ENCODE measurements at regions not wholly inside any gene's neighbourhood (a gene's known extent, or its start where the extent isn't known, plus 50 kb on each side); places are given as distances from the start of the nearest gene placed in this dataset.
"Not testable (repeated sequence)": the region's sequence is repeated elsewhere in the genome, so short reads cannot be mapped to it uniquely, and the experiment has no call there.

DNA sequence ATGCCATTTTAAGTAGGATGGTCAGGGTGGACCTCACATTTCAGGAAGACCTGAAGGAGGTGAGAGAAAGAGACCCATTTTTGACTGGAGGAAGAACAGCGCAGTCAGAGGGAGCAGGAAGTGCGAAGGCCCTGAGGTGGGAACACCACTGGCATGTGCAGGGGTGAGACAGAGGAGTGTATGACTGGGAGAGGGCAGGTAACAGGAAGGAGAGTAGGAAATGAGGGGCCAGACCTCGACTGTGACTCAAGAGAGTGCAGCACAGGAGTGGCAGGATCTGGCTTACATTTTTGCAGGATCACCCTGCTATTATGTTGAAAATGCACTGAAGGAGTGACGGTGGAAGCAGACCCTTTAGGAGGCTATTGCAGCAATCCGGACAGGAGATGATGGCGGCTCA is 117.7 kb upstream of the CDYL start:
- H3K4me3 ChIP-seq (ENCODE audit: low read depth, low read length) = no peak overlapping the region

DNA sequence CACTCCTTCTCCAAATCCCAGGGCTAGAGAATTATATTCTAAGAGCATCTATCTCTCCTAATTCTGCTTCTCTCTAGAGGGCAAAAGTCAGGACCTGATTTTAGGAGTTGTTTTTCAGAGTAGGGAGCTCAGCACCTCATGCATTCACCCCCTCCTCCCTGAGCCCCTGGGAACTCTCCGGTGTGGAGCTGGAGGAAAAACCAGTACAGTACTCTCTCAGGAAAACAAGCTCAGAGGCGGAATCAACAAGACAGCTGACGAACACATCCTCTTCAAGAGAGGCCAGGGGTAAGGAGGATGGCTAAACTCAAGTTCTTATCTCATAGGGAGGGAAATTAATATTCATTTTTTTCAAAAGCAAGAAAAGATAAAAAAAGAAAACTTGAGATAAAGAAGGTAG is 120.1 kb upstream of the CDYL start:
- H3K4me3 ChIP-seq (ENCODE audit: low read depth, low read length) = no peak overlapping the region

DNA sequence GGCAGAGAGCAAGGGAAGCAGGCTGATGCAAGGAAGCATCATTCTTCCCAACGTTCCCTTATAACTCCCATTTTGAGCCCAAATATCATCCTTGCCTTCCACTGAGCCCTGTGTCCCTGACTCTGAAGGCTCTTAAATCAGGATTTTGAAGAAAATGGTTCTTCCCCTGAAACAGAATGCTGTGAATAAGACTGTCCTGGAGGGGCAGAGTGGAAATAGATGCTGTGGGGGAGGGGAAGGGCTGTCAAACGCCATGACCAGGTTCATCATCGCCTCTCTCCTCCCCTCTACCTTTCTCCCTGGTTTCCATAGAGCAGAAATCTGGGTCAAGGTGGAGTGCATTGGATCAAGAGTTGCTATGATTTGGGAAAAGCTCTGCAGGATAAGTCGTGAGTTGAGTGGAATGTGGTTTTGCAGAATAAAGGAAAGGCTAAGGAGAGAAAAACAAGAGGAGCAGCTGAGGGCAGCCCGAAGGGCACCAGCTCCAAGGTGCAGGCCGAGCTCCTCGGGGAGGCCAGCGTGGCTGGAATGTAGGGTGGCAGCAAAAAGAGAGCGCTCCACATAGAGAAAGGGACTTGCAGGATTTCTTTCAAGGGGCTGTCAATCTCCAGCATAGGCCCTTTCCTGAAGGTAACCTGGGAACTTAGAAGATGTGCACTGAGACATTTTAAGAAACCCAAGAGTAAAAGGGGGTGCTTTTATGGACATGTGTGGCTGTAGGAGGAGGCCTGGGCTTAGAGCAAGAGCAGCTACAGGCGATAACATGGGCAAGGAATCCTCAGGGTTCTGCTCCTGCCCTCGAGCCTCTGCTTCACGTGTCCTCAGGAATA is 120.8 kb upstream of the CDYL start:
- no peak overlapping the region for H3K4me3 ChIP-seq (ENCODE audit: low read depth, low read length)

DNA sequence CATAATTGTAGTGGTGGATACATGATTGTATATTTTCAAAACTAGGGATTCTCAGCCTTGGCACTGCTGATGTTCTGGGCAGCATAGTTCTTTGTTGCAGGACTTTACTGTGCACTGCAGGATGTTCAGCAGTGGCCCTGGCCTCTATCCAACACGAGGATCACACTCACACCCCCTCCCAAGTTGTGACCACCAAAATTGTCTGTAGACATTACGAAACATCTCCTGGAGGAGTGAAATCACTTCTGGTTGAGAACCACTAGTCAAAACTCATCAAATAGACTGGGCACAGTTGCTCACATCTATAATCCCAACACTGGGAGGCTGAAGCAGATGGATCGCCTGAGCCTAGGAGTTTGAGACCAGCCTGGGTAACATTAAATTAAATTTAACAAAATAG is 123.1 kb upstream of the CDYL start:
- no peak overlapping the region for H3K4me3 ChIP-seq (ENCODE audit: low read depth, low read length)

DNA sequence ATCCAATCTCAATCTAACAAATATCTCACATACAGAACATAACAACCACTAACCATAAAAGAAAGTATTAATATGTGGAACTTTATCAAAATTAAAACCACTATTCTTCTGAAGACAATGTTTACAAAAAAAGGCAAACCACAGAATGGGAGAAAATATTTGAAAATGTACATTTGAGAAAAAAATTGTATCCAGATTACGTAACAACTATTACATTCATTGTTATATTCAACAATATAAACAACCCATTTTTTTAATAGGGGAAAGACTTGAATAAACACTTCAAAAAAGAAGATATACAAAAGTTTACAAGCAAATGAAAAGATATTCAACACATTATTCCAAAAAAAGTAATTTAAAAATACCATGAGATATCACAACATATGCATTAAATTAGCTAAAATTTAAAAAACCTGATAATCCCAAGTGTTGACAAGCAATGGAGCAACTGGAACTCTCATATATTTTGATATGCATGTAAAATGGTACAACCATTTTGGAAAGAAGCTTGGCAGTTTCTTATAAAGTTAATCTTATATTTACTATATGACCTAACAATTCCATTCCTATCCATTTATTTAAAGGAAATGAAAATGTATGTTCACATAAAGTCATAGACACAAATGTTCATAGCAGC is 124.3 kb upstream of the CDYL start:
- H3K4me3 ChIP-seq (ENCODE audit: low read depth, low read length) = no peak overlapping the region

DNA sequence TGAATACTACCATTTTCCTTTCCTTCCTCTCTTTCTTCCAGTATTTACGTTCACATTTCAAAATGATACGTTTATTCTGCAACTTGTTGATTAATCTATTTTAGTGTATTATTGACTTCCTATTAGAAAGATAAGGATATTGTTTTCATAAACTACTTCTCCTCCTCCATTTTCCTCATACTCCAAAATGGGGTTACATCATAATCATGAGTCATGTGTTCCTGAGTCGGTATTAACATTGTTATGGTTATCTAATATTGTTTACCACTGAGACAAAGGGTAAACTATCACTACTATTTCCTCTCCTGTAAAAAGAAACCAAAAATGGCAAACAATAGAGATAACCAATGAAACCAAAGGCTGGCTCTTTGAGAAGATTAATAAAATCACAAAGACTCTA is 126.5 kb upstream of the CDYL start:
- no peak overlapping the region for H3K4me3 ChIP-seq (ENCODE audit: low read depth, low read length)

DNA sequence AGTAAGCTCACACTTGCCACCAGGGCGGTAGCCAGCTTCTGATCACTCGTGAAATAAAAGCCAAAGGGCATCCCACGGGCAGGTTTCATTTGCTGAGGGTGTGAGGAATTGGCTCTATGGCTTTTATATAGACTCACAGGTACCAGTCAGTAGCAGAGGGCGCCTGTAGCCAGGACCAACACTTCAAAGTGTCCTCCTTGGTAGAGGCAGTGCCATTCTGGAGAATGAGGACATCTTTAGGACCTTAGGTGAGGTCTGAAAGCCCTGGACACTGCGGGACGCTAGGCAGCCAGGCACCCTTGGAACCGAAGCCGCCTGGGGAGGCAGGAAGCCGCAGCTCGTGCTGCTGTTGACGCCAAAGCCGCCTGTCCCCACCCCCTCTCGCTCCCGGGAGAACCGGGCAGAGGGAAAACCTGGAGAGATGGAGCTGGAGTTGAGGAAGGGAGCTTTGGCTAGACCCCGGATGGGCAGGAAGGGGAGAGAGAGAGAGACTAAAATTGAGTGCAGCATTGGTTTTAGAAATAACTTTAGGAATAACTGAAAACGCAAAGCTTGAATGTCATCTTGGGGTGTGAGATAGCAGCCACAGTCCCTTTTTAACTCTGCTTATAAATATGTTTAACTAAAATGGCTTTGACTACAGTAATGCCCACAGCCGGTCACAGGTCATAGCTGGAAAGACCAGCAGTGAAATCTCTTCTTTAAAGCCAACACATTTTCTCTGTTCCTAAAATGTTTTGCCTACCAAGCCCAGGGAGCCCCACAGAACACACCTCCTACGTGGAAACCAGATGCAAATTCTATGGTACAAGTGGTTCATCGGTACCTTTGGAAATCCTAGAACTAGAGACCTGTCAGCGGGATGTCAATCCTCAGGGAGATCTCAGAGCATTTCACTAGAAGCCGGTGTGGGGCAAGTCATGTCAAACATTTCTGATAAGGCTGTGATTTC is 128.5 kb upstream of the CDYL start:
- peak overlapping the region; percentile 18 for H3K4me3 ChIP-seq (ENCODE audit: low read depth, low read length)

DNA sequence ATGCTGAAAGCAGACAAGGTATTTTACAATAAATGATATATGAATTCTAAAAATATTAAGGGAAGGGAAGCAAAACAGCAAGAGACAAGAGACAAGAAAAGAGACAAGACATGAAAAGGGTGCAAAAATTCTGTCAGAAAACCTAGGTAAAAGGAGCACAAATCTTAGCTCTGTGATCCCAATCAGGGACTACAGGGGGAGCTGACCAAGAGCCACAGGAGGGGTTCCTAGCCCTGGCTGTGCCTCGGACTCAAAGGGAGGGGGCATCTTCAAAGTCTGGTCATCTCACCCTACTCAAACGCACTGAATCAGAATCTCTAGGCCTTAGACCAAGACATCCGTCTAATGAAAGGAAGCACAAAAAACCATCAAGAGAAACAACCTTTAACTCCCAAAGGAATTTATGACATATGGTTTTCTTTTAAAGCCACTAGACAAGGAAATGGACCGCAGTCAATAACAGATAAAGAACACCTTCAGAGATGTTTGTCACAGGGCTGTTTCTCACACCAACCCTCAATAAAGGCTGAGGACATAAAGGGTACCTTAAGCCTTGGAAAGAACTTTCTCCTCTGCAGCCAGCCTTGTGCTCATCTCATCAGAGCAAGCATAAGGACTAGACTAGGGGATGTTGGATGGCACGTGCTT is 130.4 kb upstream of the CDYL start:
- no peak overlapping the region for H3K4me3 ChIP-seq (ENCODE audit: low read depth, low read length)

DNA sequence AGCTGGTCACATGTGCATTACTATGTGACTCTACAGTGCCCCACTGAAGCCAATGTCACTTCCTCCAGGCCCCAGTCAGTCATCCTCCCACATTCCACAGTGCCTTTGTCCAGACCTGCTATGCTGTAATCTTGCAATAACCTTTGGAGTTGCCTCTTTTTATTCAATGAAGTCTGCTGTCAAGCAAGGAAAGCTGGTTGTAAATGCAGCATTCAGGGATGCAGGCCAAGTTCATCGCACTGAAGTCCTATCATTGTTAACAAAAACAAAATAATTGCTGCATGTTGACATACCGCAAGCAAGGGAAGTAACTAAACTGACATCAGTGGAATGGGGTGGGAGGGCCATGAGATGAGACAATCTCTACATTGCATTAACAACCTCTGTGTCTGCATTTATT is 131.2 kb upstream of the CDYL start:
- H3K4me3 ChIP-seq (ENCODE audit: low read depth, low read length) = no peak overlapping the region

DNA sequence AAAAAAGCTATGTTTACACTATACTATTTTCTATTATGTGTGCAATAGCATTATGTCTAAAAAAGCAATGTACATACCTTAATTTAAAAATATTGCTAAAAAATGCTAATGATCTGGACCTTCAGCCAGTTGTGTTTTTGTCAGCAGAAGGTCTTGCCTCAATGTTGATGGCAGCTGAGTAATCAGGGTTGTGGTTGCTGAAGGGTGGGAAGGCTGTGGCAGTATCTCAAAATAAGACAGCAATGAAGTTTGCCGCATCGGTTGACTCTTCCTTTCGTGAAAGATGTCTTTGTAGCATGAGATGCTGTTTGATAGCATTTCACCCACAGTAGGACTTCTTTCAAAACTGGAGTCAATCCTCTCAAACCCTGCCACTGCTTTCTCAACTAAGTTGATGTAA is 134.7 kb upstream of the CDYL start:
- H3K4me3 ChIP-seq (ENCODE audit: low read depth, low read length) = no peak overlapping the region

DNA sequence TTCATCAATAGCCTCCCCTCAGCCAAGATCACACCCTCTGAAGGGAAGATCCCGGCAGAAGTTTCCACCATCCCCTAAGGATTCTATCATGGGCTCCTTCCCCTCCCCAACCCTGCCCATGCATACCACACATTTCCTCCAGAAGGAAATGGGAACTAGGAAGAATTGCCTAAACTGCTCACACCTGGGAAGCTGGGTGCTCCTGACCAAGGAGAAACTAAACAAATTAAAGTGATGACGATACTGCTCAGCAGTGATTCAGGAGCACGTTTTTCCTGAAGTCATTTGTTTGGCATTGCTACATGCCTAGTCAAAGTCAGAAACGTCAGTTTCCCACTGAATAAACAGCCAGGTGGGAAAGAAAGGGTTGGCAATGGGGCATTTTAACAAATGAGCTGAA is 136.1 kb upstream of the CDYL start:
- H3K4me3 ChIP-seq (ENCODE audit: low read depth, low read length) = no peak overlapping the region

DNA sequence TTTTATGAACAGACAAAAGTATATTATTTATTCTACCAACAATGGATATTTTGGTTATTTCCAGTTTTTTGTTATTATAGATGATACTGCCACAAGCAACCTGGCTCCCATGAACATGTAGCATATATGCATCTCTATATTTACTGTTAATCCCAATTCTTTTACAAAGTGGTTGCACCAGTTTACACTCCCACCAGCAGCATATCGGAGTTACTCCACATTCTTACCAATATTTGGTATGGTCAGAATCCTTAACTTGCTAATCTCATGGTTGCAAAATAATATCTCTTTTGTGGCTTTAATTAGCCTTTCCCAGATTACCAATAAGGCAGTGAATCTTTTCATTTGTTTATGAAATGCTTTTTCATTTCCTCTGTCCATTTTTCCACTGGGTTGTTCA is 137.6 kb upstream of the CDYL start:
- H3K4me3 ChIP-seq (ENCODE audit: low read depth, low read length) = no peak overlapping the region

DNA sequence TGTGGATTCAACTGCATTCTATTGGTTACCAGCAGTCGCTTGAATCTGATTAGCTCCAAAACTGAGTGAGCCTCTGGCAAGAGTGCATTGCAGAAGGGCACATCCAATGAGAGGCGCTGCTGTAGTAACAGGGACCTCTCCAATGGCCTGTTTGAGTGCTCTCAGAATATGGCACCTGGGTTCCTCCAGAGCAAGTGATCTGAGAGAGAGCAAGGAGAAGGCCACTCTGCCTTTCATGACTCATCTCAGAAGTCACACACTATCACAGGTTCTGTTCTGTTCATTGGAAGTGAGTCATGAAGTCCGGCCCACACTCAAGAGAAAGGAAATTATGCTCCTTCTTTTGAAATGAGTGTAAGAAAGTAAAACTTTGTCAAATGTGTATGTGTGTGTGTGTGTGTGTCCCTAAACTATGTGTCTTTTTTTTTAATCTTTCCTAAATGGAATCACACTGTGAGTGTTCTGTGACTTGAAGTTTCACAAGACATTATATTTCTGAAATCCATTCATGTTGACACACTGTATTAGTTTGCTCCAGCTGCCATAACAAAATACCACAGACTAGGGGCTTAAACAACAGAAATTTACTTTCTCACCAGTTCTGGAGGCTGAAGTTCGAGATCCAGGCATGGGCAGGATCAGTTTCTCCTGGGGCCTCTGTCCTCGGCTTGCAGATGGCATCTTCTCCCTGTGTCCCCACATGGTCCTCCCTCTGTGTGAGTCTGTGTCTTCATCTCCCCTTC is 138.3 kb upstream of the CDYL start:
- H3K4me3 ChIP-seq (ENCODE audit: low read depth, low read length) = no peak overlapping the region

DNA sequence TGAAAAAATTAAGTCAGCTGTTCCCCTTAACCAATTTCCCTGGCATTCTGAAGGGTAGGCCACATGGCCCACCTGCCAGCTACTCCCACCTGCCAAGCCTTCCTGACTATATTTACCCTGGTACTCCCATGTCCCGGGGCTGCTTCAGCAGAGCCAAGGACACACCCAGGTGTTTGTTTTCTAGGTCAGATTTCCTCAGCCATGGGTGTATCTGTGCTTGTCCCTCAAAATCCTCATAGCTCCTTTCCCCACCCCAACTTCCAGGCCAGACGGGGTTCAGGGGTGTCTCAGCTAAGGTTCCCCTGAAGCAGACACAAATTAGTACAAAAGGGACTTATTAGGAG is 139.4 kb upstream of the CDYL start:
- H3K4me3 ChIP-seq (ENCODE audit: low read depth, low read length) = no peak overlapping the region

DNA sequence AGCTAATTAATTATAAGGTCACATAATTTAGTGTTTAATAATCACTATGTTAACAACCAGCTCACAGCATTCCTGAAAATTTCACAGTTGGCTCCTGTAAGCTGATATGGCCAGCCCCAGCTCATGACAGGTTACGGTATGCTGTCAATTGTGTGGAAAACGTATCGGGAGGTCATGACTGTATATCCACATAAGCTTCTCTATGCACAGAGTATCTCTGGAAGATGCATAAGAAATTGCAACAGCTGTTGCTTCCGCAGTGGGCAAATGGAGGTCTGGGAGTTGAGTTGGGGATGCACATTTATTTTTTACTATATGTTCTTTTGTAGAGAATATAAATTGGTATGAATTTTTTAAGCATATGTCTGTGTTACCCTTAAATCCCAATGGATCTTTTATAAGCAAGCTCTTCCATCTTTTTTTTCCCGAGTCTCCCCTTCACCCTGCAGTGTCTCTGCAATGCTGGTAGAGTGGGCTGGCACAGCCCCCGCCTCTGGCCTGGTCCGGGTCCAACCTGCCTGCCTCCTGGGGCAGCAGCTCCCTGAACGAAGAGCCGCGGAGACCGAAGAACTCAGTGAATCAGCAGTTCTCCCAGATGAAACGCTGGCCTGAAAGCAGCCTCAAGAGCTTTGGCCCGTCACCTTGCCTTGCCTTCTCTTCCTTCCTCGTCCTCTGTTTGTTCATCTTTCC is 139.9 kb upstream of the CDYL start:
- H3K4me3 ChIP-seq (ENCODE audit: low read depth, low read length) = no peak overlapping the region

DNA sequence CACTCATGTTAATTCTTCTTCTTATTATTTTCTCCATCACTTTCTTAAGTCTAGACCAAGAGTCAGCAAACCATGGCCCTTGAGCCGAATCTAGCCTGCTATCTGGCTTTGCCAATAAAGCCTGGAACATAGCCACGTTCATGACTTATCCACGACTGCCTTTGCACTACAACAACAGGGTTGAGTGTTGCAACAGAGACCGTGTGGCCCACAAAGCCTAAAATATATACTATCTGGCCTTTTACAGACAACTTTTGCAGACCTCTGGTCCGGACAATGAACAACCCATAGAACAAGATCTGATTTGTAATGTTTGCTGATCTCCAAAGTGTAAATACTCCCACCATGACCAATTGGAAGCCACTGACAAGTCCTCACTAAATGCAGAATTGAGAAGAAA is 140.5 kb upstream of the CDYL start:
- H3K4me3 ChIP-seq (ENCODE audit: low read depth, low read length) = no peak overlapping the region

DNA sequence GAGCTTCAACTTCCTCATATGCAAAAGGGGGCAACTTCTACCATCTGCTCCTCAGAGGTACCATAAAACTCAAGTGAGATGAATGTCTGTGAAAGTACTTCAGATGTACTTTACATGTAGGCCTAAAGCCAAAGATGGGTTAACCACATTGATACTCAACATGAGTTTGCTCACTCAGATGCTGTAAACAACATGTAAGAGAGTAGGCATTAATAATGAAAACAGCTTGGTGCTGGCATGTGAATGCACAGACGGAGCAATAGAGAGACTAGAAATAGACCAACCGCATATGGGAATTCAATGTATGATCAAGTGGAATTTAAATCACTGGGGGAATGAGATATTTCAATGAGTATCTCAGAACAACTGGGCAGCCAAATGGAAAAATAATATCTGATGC is 143.8 kb upstream of the CDYL start:
- no peak overlapping the region for H3K4me3 ChIP-seq (ENCODE audit: low read depth, low read length)

DNA sequence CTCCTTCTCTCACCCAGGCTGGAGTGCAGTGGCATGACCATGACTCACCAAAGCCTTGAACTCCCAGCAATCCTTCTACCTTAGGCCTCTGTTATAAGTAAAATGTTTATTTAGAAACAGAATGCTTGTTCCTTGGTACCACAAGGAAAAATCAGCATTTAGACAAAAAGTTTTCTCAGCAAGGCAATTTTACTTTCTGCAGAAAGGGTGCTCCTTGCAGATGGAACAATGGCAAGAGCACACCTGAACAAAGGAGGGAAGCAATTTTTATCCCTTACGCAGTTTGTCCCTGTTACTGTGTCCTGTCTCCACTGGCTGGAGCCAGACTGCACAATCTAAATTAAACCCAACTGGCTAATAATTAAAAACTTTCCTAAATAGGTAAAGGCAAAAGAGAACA is 146.4 kb upstream of the CDYL start:
- not testable (repeated sequence) for H3K4me3 ChIP-seq (ENCODE audit: low read depth, low read length)

DNA sequence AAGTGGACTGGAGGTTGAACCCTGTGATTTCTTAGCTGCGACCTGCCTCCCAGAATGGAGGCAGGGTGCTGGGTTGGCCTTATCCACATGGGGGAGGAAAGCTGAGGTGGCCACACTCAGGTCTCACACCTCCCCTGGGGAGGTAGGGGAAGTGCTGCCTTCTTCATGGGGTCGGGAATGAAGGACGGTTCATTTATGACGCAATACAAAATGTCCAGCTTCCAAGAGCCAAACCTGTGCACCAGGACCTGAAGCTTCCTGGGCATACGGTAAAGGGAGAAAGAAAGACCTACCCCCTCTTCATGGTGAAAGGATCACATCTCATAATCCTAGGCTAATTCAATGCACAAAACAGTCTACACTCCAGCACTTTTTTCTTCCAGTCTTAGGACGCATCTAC is 150.6 kb upstream of the CDYL start:
- H3K4me3 ChIP-seq (ENCODE audit: low read depth, low read length) = no peak overlapping the region

DNA sequence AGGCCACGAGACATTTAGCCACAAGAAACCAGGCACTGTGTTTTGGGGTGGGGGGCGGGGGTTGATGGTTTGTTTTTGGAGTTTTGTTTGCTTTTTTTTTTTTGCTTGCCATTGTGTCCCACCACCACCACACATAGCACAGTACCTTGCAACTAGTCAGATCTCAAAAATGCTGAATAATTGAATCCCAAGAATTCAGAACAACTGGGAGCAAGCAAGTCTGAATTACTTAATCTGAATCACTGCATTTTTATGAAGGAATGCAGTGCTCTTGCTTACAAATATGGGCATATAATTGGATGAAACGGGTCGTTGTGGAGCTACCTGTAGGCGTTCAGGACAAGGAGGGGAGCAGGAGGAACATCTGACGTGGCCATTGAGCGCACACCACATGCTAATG is 151.5 kb upstream of the CDYL start:
- H3K4me3 ChIP-seq (ENCODE audit: low read depth, low read length) = no peak overlapping the region
